ENCODE measurements at regions not wholly inside any gene's neighbourhood (a gene's known extent, or its start where the extent isn't known, plus 50 kb on each side); places are given as distances from the start of the nearest gene placed in this dataset.
"Not testable (repeated sequence)": the region's sequence is repeated elsewhere in the genome, so short reads cannot be mapped to it uniquely, and the experiment has no call there.

- H3K4me3 ChIP-seq (ENCODE audit: low read depth, low read length), result no peak overlapping the region
- no peak for DNase-seq (ENCODE audit: low read depth)
- TF ChIP-seq CTCF (IDR thresholded peaks at IDR 0.05; ENCODE audit: insufficient read depth, low read depth, low read length, missing control alignments), result no peak
Observed at GRCh38 chr10:78229950-78230675, 196.4 kb downstream of the RPS24 start.

- no peak for TF ChIP-seq CTCF (IDR thresholded peaks at IDR 0.05; ENCODE audit: insufficient read depth, low read depth, low read length, missing control alignments)
- no peak overlapping the region for H3K4me3 ChIP-seq (ENCODE audit: low read depth, low read length)
- no peak for DNase-seq (ENCODE audit: low read depth)
Observed at GRCh38 chr10:78231327-78231726, 197.7 kb downstream of the RPS24 start.

GRCh38 chr10:78231939-78232338 lies 198.3 kb downstream of the RPS24 start:
- no peak for TF ChIP-seq CTCF (IDR thresholded peaks at IDR 0.05; ENCODE audit: insufficient read depth, low read depth, low read length, missing control alignments)
- DNase-seq (ENCODE audit: low read depth), result no peak
- no peak overlapping the region for H3K4me3 ChIP-seq (ENCODE audit: low read depth, low read length)

- DNase-seq (ENCODE audit: low read depth), result no peak
- TF ChIP-seq CTCF (IDR thresholded peaks at IDR 0.05; ENCODE audit: insufficient read depth, low read depth, low read length, missing control alignments), result no peak
- no peak overlapping the region for H3K4me3 ChIP-seq (ENCODE audit: low read depth, low read length)
Observed at GRCh38 chr10:78236416-78237015, 202.9 kb downstream of the RPS24 start.

GRCh38 chr10:78237951-78238350 lies 204.3 kb downstream of the RPS24 start:
- DNase-seq (ENCODE audit: low read depth); H3K4me3 ChIP-seq (ENCODE audit: low read depth, low read length): not testable (repeated sequence)

GRCh38 chr10:78247266-78247665 lies 213.6 kb downstream of the RPS24 start:
- no peak for TF ChIP-seq CTCF (IDR thresholded peaks at IDR 0.05; ENCODE audit: insufficient read depth, low read depth, low read length, missing control alignments)
- H3K4me3 ChIP-seq (ENCODE audit: low read depth, low read length), result no peak overlapping the region
- no peak for DNase-seq (ENCODE audit: low read depth)

- no peak for DNase-seq (ENCODE audit: low read depth)
- no peak overlapping the region for H3K4me3 ChIP-seq (ENCODE audit: low read depth, low read length)
- no peak for TF ChIP-seq CTCF (IDR thresholded peaks at IDR 0.05; ENCODE audit: insufficient read depth, low read depth, low read length, missing control alignments)
Observed at GRCh38 chr10:78247821-78248220, 214.2 kb downstream of the RPS24 start.

Measured in GM12865 (cell line).